SH-SY5Y (cell line): ENCODE measurements at regions not wholly inside any gene's neighbourhood (a gene's known extent, or its start where the extent isn't known, plus 50 kb on each side); places are given as distances from the start of the nearest gene placed in this dataset.

Source experiments
- GATA2 ChIP-seq: IDR thresholded peaks from 2 replicates; pipeline ENCODE4 v1.6.1; 2011; ENCODE audit warnings: mild to moderate bottlenecking, low read depth, low read length
- GATA3 ChIP-seq: IDR thresholded peaks from 2 replicates; pipeline ENCODE4 v1.6.1; 2011; ENCODE audit warnings: low read depth, mild to moderate bottlenecking, low read length, moderate library complexity

- no peak for TF ChIP-seq GATA2
- peak; percentile 70; the same call in 1 of the 2 replicates for TF ChIP-seq GATA3
Measured at GRCh38 chr9:30243467-30243866, 2141.0 kb upstream of the ACO1 start.

- TF ChIP-seq GATA2 (no peak), GATA3 (no peak)
Measured at GRCh38 chr9:30244877-30245276, 2139.6 kb upstream of the ACO1 start.

- TF ChIP-seq GATA2, result no peak
- TF ChIP-seq GATA3, result no peak
Measured at GRCh38 chr9:30250872-30251271, 2133.6 kb upstream of the ACO1 start.

- TF ChIP-seq GATA3 (no peak), GATA2 (no peak)
Measured at GRCh38 chr9:30258094-30258493, 2126.3 kb upstream of the ACO1 start.

- TF ChIP-seq GATA2 (no peak), GATA3 (no peak)
Measured at GRCh38 chr9:30280229-30280900, 2104.1 kb upstream of the ACO1 start.

GRCh38 chr9:30289435-30289834 is 2095.0 kb upstream of the ACO1 start:
- TF ChIP-seq GATA3, result no peak
- no peak for TF ChIP-seq GATA2

GRCh38 chr9:30293231-30293630 is 2091.2 kb upstream of the ACO1 start:
- TF ChIP-seq GATA3, result no peak
- no peak for TF ChIP-seq GATA2

- no peak for TF ChIP-seq GATA3
- no peak for TF ChIP-seq GATA2
Measured at GRCh38 chr9:30299126-30299780, 2085.2 kb upstream of the ACO1 start.

- TF ChIP-seq GATA3 (no peak), GATA2 (no peak)
Measured at GRCh38 chr9:30301271-30301963, 2083.0 kb upstream of the ACO1 start.

- no peak for TF ChIP-seq GATA2
- no peak for TF ChIP-seq GATA3
Measured at GRCh38 chr9:30310711-30311110, 2073.7 kb upstream of the ACO1 start.

- no peak for TF ChIP-seq GATA3
- TF ChIP-seq GATA2, result no peak
Measured at GRCh38 chr9:30329431-30329830, 2055.0 kb upstream of the ACO1 start.

- TF ChIP-seq GATA2, result no peak
- no peak for TF ChIP-seq GATA3
Measured at GRCh38 chr9:30348904-30349303, 2035.5 kb upstream of the ACO1 start.

GRCh38 chr9:30349526-30350513 is 2034.6 kb upstream of the ACO1 start:
- no peak for TF ChIP-seq GATA3
- TF ChIP-seq GATA2, result no peak

- TF ChIP-seq GATA2 (no peak), GATA3 (no peak)
Measured at GRCh38 chr9:30356221-30356620, 2028.2 kb upstream of the ACO1 start.

- TF ChIP-seq GATA3, result no peak
- TF ChIP-seq GATA2, result no peak
Measured at GRCh38 chr9:30362373-30362772, 2022.1 kb upstream of the ACO1 start.

GRCh38 chr9:30382271-30382670 is 2002.2 kb upstream of the ACO1 start:
- TF ChIP-seq GATA3, result no peak
- TF ChIP-seq GATA2, result no peak
